ENCODE measurements at regions not wholly inside any gene's neighbourhood (a gene's known extent, or its start where the extent isn't known, plus 50 kb on each side); places are given as distances from the start of the nearest gene placed in this dataset.
A peak's percentile ranks its signal among the peaks of the same experiment; 100 is the strongest.

- DNase-seq = peak; percentile 77 to 87
- 44 to 64% (median 56%) methylated on average over 9 to 11 of the region's 11 CpGs for WGBS, 5 donors
- Histone ChIP-seq H3K27ac (peak overlapping the region in 4 of 5 donors; percentile 11 to 70 (median 42)), H3K4me1 (peaks cover 0 to 5% (median 0%) of the 10 kb centered on the region in 4 donors), H3K9me3 (no peaks in the 10 kb centered on the region), H3K36me3 (no peaks in the 10 kb centered on the region), H3K27me3 (no peaks in the 10 kb centered on the region), H3K4me3 (no peak overlapping the region)
- TF ChIP-seq POLR2AphosphoS5 (IDR thresholded peaks at IDR 0.05) (peak in 1 of 3 donors; percentile 49), EP300 (IDR thresholded peaks at IDR 0.05) (no peak)
- TF ChIP-seq, protein P1, sequence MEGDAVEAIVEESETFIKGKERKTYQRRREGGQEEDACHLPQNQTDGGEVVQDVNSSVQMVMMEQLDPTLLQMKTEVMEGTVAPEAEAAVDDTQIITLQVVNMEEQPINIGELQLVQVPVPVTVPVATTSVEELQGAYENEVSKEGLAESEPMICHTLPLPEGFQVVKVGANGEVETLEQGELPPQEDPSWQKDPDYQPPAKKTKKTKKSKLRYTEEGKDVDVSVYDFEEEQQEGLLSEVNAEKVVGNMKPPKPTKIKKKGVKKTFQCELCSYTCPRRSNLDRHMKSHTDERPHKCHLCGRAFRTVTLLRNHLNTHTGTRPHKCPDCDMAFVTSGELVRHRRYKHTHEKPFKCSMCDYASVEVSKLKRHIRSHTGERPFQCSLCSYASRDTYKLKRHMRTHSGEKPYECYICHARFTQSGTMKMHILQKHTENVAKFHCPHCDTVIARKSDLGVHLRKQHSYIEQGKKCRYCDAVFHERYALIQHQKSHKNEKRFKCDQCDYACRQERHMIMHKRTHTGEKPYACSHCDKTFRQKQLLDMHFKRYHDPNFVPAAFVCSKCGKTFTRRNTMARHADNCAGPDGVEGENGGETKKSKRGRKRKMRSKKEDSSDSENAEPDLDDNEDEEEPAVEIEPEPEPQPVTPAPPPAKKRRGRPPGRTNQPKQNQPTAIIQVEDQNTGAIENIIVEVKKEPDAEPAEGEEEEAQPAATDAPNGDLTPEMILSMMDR (IDR thresholded peaks at IDR 0.05) = peak in 2 of 7 experiments; percentile 27 to 38
- intact Hi-C loops (cut with DNase I; ENCODE audit: low total_unique reads) = no loop called here
Observed at GRCh38 chr2:7356909-7357584, 439.8 kb downstream of the RNF144A start.

GRCh38 chr2:7357993-7358392 lies 440.8 kb downstream of the RNF144A start:
- intact Hi-C loops (cut with DNase I; ENCODE audit: low total_unique reads) = no loop called here
- DNase-seq = no peak
- H3K4me3 ChIP-seq = no peak overlapping the region
- peaks cover 0 to 5% (median 0%) of the 10 kb centered on the region in 4 donors for H3K4me1 ChIP-seq
- no peaks in the 10 kb centered on the region for H3K36me3 ChIP-seq
- WGBS, 5 donors = 93 to 98% (median 95%) methylated on average over 2 of the region's 2 CpGs
- no peaks in the 10 kb centered on the region for H3K27me3 ChIP-seq
- TF ChIP-seq POLR2AphosphoS5 (IDR thresholded peaks at IDR 0.05) = no peak
- TF ChIP-seq EP300 (IDR thresholded peaks at IDR 0.05) = no peak
- no peak for TF ChIP-seq POLR2A (IDR thresholded peaks at IDR 0.05)
- TF ChIP-seq, protein P1 (IDR thresholded peaks at IDR 0.05) = no peak
- H3K9me3 ChIP-seq = no peaks in the 10 kb centered on the region
- no peak overlapping the region for H3K27ac ChIP-seq

DNA sequence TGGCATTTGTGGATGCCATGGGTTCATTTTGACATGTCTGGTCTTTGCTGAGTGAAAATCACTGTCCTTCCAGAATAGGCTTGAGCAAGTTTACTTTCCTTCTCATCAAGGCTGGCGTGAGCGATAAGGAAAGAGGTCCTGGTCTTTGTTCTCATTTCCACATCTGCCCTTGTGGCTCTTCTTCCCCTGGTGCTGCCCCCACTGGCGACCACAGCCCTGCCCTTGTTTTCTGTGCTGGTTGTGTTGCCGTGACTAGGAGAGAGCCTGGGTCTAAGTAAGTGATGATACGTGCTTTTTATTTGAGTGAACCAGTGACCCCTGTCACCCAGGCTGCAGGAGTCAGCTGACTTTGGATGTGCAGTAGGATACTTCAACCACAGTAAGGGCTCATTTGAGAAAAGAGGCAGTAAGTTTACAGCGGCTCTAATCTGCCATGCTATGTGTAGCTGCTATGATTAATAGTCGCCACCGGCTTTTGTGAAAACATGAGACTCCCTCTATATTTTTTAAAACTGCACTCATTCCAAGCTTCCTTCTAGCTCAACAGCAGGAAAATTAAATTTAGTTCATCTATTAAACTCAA lies 441.7 kb downstream of the RNF144A start:
- H3K4me1 ChIP-seq = peaks cover 0 to 5% (median 0%) of the 10 kb centered on the region in 4 donors
- no peaks in the 10 kb centered on the region for H3K36me3 ChIP-seq
- TF ChIP-seq POLR2AphosphoS5 (IDR thresholded peaks at IDR 0.05) (no peak), EP300 (IDR thresholded peaks at IDR 0.05) (no peak), POLR2A (IDR thresholded peaks at IDR 0.05) (no peak)
- TF ChIP-seq, protein P1 (IDR thresholded peaks at IDR 0.05) = no peak
- peak in 1 of 2 donors; percentile 9 for DNase-seq
- WGBS, 5 donors = 61 to 74% (median 66%) methylated on average over 8 of the region's 8 CpGs
- H3K9me3 ChIP-seq = no peaks in the 10 kb centered on the region
- H3K27me3 ChIP-seq = no peaks in the 10 kb centered on the region
- no peak overlapping the region for H3K27ac ChIP-seq
- intact Hi-C loops (cut with DNase I; ENCODE audit: low total_unique reads) = no loop called here
- H3K4me3 ChIP-seq = no peak overlapping the region

- no peak for DNase-seq
- TF ChIP-seq, protein P1 (IDR thresholded peaks at IDR 0.05) = peak in 1 of 7 experiments; percentile 13
- no peak for TF ChIP-seq POLR2A (IDR thresholded peaks at IDR 0.05)
- no peak for TF ChIP-seq EP300 (IDR thresholded peaks at IDR 0.05)
- no peak overlapping the region for H3K27ac ChIP-seq
- no peaks in the 10 kb centered on the region for H3K27me3 ChIP-seq
- WGBS, 5 donors = 63 to 89% (median 79%) methylated on average over 3 of the region's 3 CpGs
- intact Hi-C loops (cut with DNase I; ENCODE audit: low total_unique reads) = no loop called here
- peaks cover 0 to 10% (median 5%) of the 10 kb centered on the region in 4 donors for H3K9me3 ChIP-seq
- no peaks in the 10 kb centered on the region for H3K4me1 ChIP-seq
- H3K4me3 ChIP-seq = no peak overlapping the region
- no peaks in the 10 kb centered on the region for H3K36me3 ChIP-seq
Observed at GRCh38 chr2:7363906-7364305, 446.7 kb downstream of the RNF144A start.
